Panc1 (cell line): ENCODE measurements at regions not wholly inside any gene's neighbourhood (a gene's known extent, or its start where the extent isn't known, plus 50 kb on each side); places are given as distances from the start of the nearest gene placed in this dataset.

Experiments used
- CTCF ChIP-seq: fragments of 450-650 bp; IDR thresholded peaks from 2 replicates; pipeline ENCODE4 v1.5.1; 2017; ENCODE audit warnings: mild to moderate bottlenecking
- POLR2AphosphoS5 ChIP-seq: IDR thresholded peaks from 2 replicates; pipeline ENCODE4 v1.6.1; 2012; ENCODE audit warnings: mild to moderate bottlenecking, low read depth, low read length, moderate library complexity
- REST ChIP-seq, 2 experiments: IDR thresholded peaks; 2 replicates each; pipeline ENCODE4 v1.6.1; 2011 to 2012; ENCODE audit warnings: low read depth in 2 of 2, control low read depth in 1 of 2, low read length in 1 of 2, mild to moderate bottlenecking in 1 of 2, moderate library complexity in 1 of 2; ENCODE audit not compliant: insufficient read depth in 1 of 2

GRCh38 chr15:61701455-61701854 lies 358.8 kb downstream of the VPS13C start:
- TF ChIP-seq CTCF, result no peak
- no peak for TF ChIP-seq REST (IDR thresholded peaks at IDR 0.05; ENCODE audit: insufficient read depth in 1 of 2, low read depth in 2 of 2, low read length in 1 of 2)
- TF ChIP-seq POLR2AphosphoS5, result no peak
